ENCODE measurements at regions not wholly inside any gene's neighbourhood (a gene's known extent, or its start where the extent isn't known, plus 50 kb on each side); places are given as distances from the start of the nearest gene placed in this dataset.

- no peaks in the 10 kb centered on the region for H3K4me1 ChIP-seq (ENCODE audit: low read length)
- no peaks in the 10 kb centered on the region for H3K79me2 ChIP-seq (ENCODE audit: low read length)
- no peaks in the 10 kb centered on the region for H4K20me1 ChIP-seq (ENCODE audit: insufficient read depth, low read length)
- no peak overlapping the region for H3K4me3 ChIP-seq (ENCODE audit: low read length)
- H3K9me3 ChIP-seq (ENCODE audit: insufficient read depth, low read length), result no peaks in the 10 kb centered on the region
- no peaks in the 10 kb centered on the region for H3K27me3 ChIP-seq (ENCODE audit: low read depth, low read length)
- no peak overlapping the region for H3K9ac ChIP-seq (ENCODE audit: low read length)
- no peak for TF ChIP-seq CTCF (IDR thresholded peaks at IDR 0.05; ENCODE audit: low read depth, low read length)
- no peak for TF ChIP-seq EZH2phosphoT487 (IDR thresholded peaks at IDR 0.05; ENCODE audit: low read depth)
- no peak overlapping the region for H2AFZ ChIP-seq (ENCODE audit: low read depth, low read length)
- H3K4me2 ChIP-seq (ENCODE audit: low read length), result no peak overlapping the region
- no peaks in the 10 kb centered on the region for H3K36me3 ChIP-seq (replicated peaks; ENCODE audit: low read depth, low read length)
- no peak overlapping the region for H3K27ac ChIP-seq (ENCODE audit: low read length)
Observed at GRCh38 chr1:93805027-93805610, 73.9 kb downstream of the DNTTIP2 start.

- Histone ChIP-seq H3K4me2 (ENCODE audit: low read length) (no peak overlapping the region), H3K79me2 (ENCODE audit: low read length) (no peaks in the 10 kb centered on the region), H3K9ac (ENCODE audit: low read length) (no peak overlapping the region), H3K27me3 (ENCODE audit: low read depth, low read length) (no peaks in the 10 kb centered on the region), H3K27ac (ENCODE audit: low read length) (no peak overlapping the region), H3K4me1 (ENCODE audit: low read length) (no peaks in the 10 kb centered on the region), H4K20me1 (ENCODE audit: insufficient read depth, low read length) (no peaks in the 10 kb centered on the region), H3K4me3 (ENCODE audit: low read length) (no peak overlapping the region), H2AFZ (ENCODE audit: low read depth, low read length) (no peak overlapping the region), H3K9me3 (ENCODE audit: insufficient read depth, low read length) (no peaks in the 10 kb centered on the region), H3K36me3 (replicated peaks; ENCODE audit: low read depth, low read length) (no peaks in the 10 kb centered on the region)
- no peak for TF ChIP-seq CTCF (IDR thresholded peaks at IDR 0.05; ENCODE audit: low read depth, low read length)
- TF ChIP-seq EZH2phosphoT487 (IDR thresholded peaks at IDR 0.05; ENCODE audit: low read depth), result no peak
Observed at GRCh38 chr1:93804412-93804811, 74.6 kb downstream of the DNTTIP2 start.

- no peaks in the 10 kb centered on the region for H3K9me3 ChIP-seq (ENCODE audit: insufficient read depth, low read length)
- TF ChIP-seq EZH2phosphoT487 (IDR thresholded peaks at IDR 0.05; ENCODE audit: low read depth) (no peak), CTCF (IDR thresholded peaks at IDR 0.05; ENCODE audit: low read depth, low read length) (no peak)
- no peaks in the 10 kb centered on the region for H3K79me2 ChIP-seq (ENCODE audit: low read length)
- no peak overlapping the region for H2AFZ ChIP-seq (ENCODE audit: low read depth, low read length)
- H3K27me3 ChIP-seq (ENCODE audit: low read depth, low read length), result no peaks in the 10 kb centered on the region
- H4K20me1 ChIP-seq (ENCODE audit: insufficient read depth, low read length), result no peaks in the 10 kb centered on the region
- H3K4me2 ChIP-seq (ENCODE audit: low read length), result no peak overlapping the region
- H3K4me3 ChIP-seq (ENCODE audit: low read length), result no peak overlapping the region
- no peaks in the 10 kb centered on the region for H3K36me3 ChIP-seq (replicated peaks; ENCODE audit: low read depth, low read length)
- H3K9ac ChIP-seq (ENCODE audit: low read length), result no peak overlapping the region
- H3K4me1 ChIP-seq (ENCODE audit: low read length), result no peaks in the 10 kb centered on the region
- no peak overlapping the region for H3K27ac ChIP-seq (ENCODE audit: low read length)
Observed at GRCh38 chr1:93801471-93801870, 77.5 kb downstream of the DNTTIP2 start.

GRCh38 chr1:93800856-93801255 is 78.2 kb downstream of the DNTTIP2 start:
- Histone ChIP-seq H3K79me2 (ENCODE audit: low read length) (no peaks in the 10 kb centered on the region), H3K9me3 (ENCODE audit: insufficient read depth, low read length) (no peaks in the 10 kb centered on the region), H3K36me3 (replicated peaks; ENCODE audit: low read depth, low read length) (no peaks in the 10 kb centered on the region), H3K4me2 (ENCODE audit: low read length) (no peak overlapping the region), H3K9ac (ENCODE audit: low read length) (no peak overlapping the region), H3K27me3 (ENCODE audit: low read depth, low read length) (no peaks in the 10 kb centered on the region), H3K4me3 (ENCODE audit: low read length) (no peak overlapping the region), H3K27ac (ENCODE audit: low read length) (no peak overlapping the region), H2AFZ (ENCODE audit: low read depth, low read length) (no peak overlapping the region), H4K20me1 (ENCODE audit: insufficient read depth, low read length) (no peaks in the 10 kb centered on the region), H3K4me1 (ENCODE audit: low read length) (no peaks in the 10 kb centered on the region)
- TF ChIP-seq CTCF (IDR thresholded peaks at IDR 0.05; ENCODE audit: low read depth, low read length), result no peak
- TF ChIP-seq EZH2phosphoT487 (IDR thresholded peaks at IDR 0.05; ENCODE audit: low read depth), result no peak
